Large intestine (tissue), 3 donors: ENCODE measurements at regions not wholly inside any gene's neighbourhood (a gene's known extent, or its start where the extent isn't known, plus 50 kb on each side); places are given as distances from the start of the nearest gene placed in this dataset.

Source experiments
- DNase-seq, 2 donors: peaks; one replicate each; pipeline versions ENCODE4 v3.0.0 to v3.0.0-alpha.2; 2013
- H3K27ac ChIP-seq: one replicate; pipeline ENCODE4 v1.5.1; 2013; ENCODE audit warnings: low read length
- H3K27me3 ChIP-seq: 2 replicates; pipeline ENCODE4 v1.6.1; 2013; ENCODE audit warnings: low read length; ENCODE audit not compliant: control insufficient read depth, insufficient read depth
- H3K36me3 ChIP-seq: 2 replicates; pipeline ENCODE4 v1.6.1; 2013; ENCODE audit warnings: low read length; ENCODE audit not compliant: control insufficient read depth, insufficient read depth
- H3K4me1 ChIP-seq: one replicate; pipeline ENCODE4 v1.6.1; 2013; ENCODE audit warnings: low read length; ENCODE audit not compliant: control insufficient read depth, insufficient read depth
- H3K4me3 ChIP-seq: one replicate; pipeline ENCODE4 v1.5.1; 2013; ENCODE audit warnings: low read length
- H3K9me3 ChIP-seq: one replicate; pipeline ENCODE4 v1.6.1; 2013; ENCODE audit warnings: mild to moderate bottlenecking, low read depth, low read length, moderate library complexity; ENCODE audit not compliant: control insufficient read depth
- WGBS: methylation state at CpG from one replicate; pipeline ENCODE4 v1.1.5; 2013; ENCODE audit warnings: low lambda C conversion rate; ENCODE audit not compliant: insufficient coverage; 5-methylcytosine and 5-hydroxymethylcytosine counted together

GRCh38 chr5:44868541-44868940, 59.8 kb downstream of the MRPS30 start:
- no peak for DNase-seq
- Histone ChIP-seq H3K4me3 (no peak overlapping the region), H3K27ac (no peak overlapping the region), H3K27me3 (no peaks in the 10 kb centered on the region), H3K9me3 (no peaks in the 10 kb centered on the region), H3K36me3 (no peaks in the 10 kb centered on the region), H3K4me1 (no peaks in the 10 kb centered on the region)
- 71% methylated on average over 3 of the region's 4 CpGs for WGBS

- H3K27me3 ChIP-seq = no peaks in the 10 kb centered on the region
- H3K4me1 ChIP-seq = no peaks in the 10 kb centered on the region
- no peak overlapping the region for H3K27ac ChIP-seq
- 80% methylated on average over 1 of the region's 2 CpGs for WGBS
- no peak for DNase-seq
- H3K4me3 ChIP-seq = no peak overlapping the region
- no peaks in the 10 kb centered on the region for H3K9me3 ChIP-seq
- no peaks in the 10 kb centered on the region for H3K36me3 ChIP-seq
Observed at GRCh38 chr5:44869928-44870327, 61.2 kb downstream of the MRPS30 start.

GRCh38 chr5:44870430-44870829, 61.7 kb downstream of the MRPS30 start:
- Histone ChIP-seq H3K4me1 (no peaks in the 10 kb centered on the region), H3K9me3 (no peaks in the 10 kb centered on the region)
- DNase-seq = no peak

GRCh38 chr5:44871401-44871800, 62.7 kb downstream of the MRPS30 start:
- Histone ChIP-seq H3K4me1 (no peaks in the 10 kb centered on the region), H3K4me3 (no peak overlapping the region), H3K27me3 (no peaks in the 10 kb centered on the region), H3K9me3 (no peaks in the 10 kb centered on the region), H3K27ac (no peak overlapping the region), H3K36me3 (no peaks in the 10 kb centered on the region)
- 100% methylated on average over 1 of the region's 2 CpGs for WGBS
- DNase-seq = no peak

More at GRCh38 chr5:44870430-44870829, 61.7 kb downstream of the MRPS30 start:
- Histone ChIP-seq H3K36me3 (no peaks in the 10 kb centered on the region), H3K27ac (no peak overlapping the region), H3K27me3 (no peaks in the 10 kb centered on the region), H3K4me3 (no peak overlapping the region)

GRCh38 chr5:44875661-44876605, 67.2 kb downstream of the MRPS30 start:
- Histone ChIP-seq H3K27me3 (no peaks in the 10 kb centered on the region), H3K9me3 (no peaks in the 10 kb centered on the region), H3K4me1 (no peaks in the 10 kb centered on the region), H3K36me3 (no peaks in the 10 kb centered on the region), H3K4me3 (no peak overlapping the region), H3K27ac (no peak overlapping the region)
- WGBS = 71% methylated on average over 1 of the region's 7 CpGs
- no peak for DNase-seq

GRCh38 chr5:44881266-44881665, 72.5 kb downstream of the MRPS30 start:
- Histone ChIP-seq H3K4me3 (no peak overlapping the region), H3K4me1 (no peaks in the 10 kb centered on the region), H3K27ac (no peak overlapping the region), H3K9me3 (peaks cover 8% of the 10 kb centered on the region), H3K27me3 (no peaks in the 10 kb centered on the region), H3K36me3 (no peaks in the 10 kb centered on the region)
- 27% methylated on average over 4 of the region's 5 CpGs for WGBS
- no peak for DNase-seq

- Histone ChIP-seq H3K27me3 (no peaks in the 10 kb centered on the region), H3K4me1 (no peaks in the 10 kb centered on the region), H3K9me3 (peaks cover 8% of the 10 kb centered on the region), H3K36me3 (no peaks in the 10 kb centered on the region), H3K4me3 (no peak overlapping the region), H3K27ac (no peak overlapping the region)
- WGBS = no CpG with 5 or more reads among the region's 26 CpGs
- no peak for DNase-seq
Observed at GRCh38 chr5:44884036-44884435, 75.3 kb downstream of the MRPS30 start.

GRCh38 chr5:44885903-44886302, 77.2 kb downstream of the MRPS30 start:
- H3K27me3 ChIP-seq = no peaks in the 10 kb centered on the region
- H3K27ac ChIP-seq = no peak overlapping the region
- H3K9me3 ChIP-seq = peaks cover 8% of the 10 kb centered on the region
- H3K4me3 ChIP-seq = no peak overlapping the region
- no peaks in the 10 kb centered on the region for H3K4me1 ChIP-seq
- no peaks in the 10 kb centered on the region for H3K36me3 ChIP-seq
- 83% methylated on average over 1 of the region's 1 CpG for WGBS
- no peak for DNase-seq

GRCh38 chr5:44887722-44888121, 79.0 kb downstream of the MRPS30 start:
- Histone ChIP-seq H3K27me3 (no peaks in the 10 kb centered on the region), H3K36me3 (no peaks in the 10 kb centered on the region), H3K4me3 (no peak overlapping the region), H3K27ac (no peak overlapping the region), H3K9me3 (peaks cover 8% of the 10 kb centered on the region), H3K4me1 (no peaks in the 10 kb centered on the region)
- DNase-seq = no peak
- no CpG with 5 or more reads among the region's 1 CpG for WGBS

GRCh38 chr5:44888435-44888834, 79.7 kb downstream of the MRPS30 start:
- Histone ChIP-seq H3K4me3 (no peak overlapping the region), H3K9me3 (peaks cover 8% of the 10 kb centered on the region), H3K27ac (no peak overlapping the region), H3K4me1 (no peaks in the 10 kb centered on the region), H3K36me3 (no peaks in the 10 kb centered on the region), H3K27me3 (no peaks in the 10 kb centered on the region)
- no peak for DNase-seq
- 100% methylated on average over 1 of the region's 1 CpG for WGBS

- Histone ChIP-seq H3K27ac (no peak overlapping the region), H3K36me3 (no peaks in the 10 kb centered on the region), H3K27me3 (no peaks in the 10 kb centered on the region), H3K4me3 (no peak overlapping the region), H3K9me3 (no peaks in the 10 kb centered on the region), H3K4me1 (no peaks in the 10 kb centered on the region)
- DNase-seq = no peak
Observed at GRCh38 chr5:44891116-44891515, 82.4 kb downstream of the MRPS30 start.
